Breast epithelium (tissue), 3 donors: ENCODE measurements at regions not wholly inside any gene's neighbourhood (a gene's known extent, or its start where the extent isn't known, plus 50 kb on each side); places are given as distances from the start of the nearest gene placed in this dataset.

ENCODE experiments used
- CTCF ChIP-seq, 3 donors: fragments of 450-650 bp; IDR thresholded peaks; one replicate each; pipeline ENCODE4 v1.5.1; 2016 to 2017; ENCODE audit warnings: antibody characterized with exemption in 3 of 3, mild to moderate bottlenecking in 3 of 3, moderate library complexity in 3 of 3
- POLR2A ChIP-seq: fragments of 450-650 bp; IDR thresholded peaks from one replicate; pipeline ENCODE4 v1.6.1; 2016; ENCODE audit warnings: antibody characterized with exemption, mild to moderate bottlenecking, moderate library complexity
- POLR2AphosphoS5 ChIP-seq, 3 donors: sonication (generic); formaldehyde crosslinking; IDR thresholded peaks; one replicate each; pipeline ENCODE4 v1.6.1; 2017; ENCODE audit warnings: antibody characterized with exemption in 3 of 3

- TF ChIP-seq CTCF (IDR thresholded peaks at IDR 0.05) (no peak), POLR2AphosphoS5 (IDR thresholded peaks at IDR 0.05) (no peak), POLR2A (no peak)
Measured at GRCh38 chrX:98516120-98516519, 1632.4 kb downstream of the RPA4 start.
